COLO668 (cell line): ENCODE measurements at regions not wholly inside any gene's neighbourhood (a gene's known extent, or its start where the extent isn't known, plus 50 kb on each side); places are given as distances from the start of the nearest gene placed in this dataset.
"Not testable (repeated sequence)": the region's sequence is repeated elsewhere in the genome, so short reads cannot be mapped to it uniquely, and the experiment has no call there.

Experiments used
- DNase-seq: peaks from one replicate; lab custom pipeline; 2025; ENCODE audit not compliant: unreplicated experiment; lab: John Stamatoyannopoulos, UW

- DNase-seq, result no peak
These were observed 137.7 kb upstream of the CRHR1 start for GRCh38 chr17:45646288-45646988.

- no peak for DNase-seq
These were observed 135.5 kb upstream of the CRHR1 start for GRCh38 chr17:45648642-45649041.

GRCh38 chr17:45649796-45650195 is 134.3 kb upstream of the CRHR1 start:
- DNase-seq, result no peak

- DNase-seq, result no peak
These were observed 133.6 kb upstream of the CRHR1 start for GRCh38 chr17:45650561-45650960.

- no peak for DNase-seq
These were observed 132.9 kb upstream of the CRHR1 start for GRCh38 chr17:45651145-45651709.

GRCh38 chr17:45653616-45654015 is 130.5 kb upstream of the CRHR1 start:
- no peak for DNase-seq

- DNase-seq, result no peak
These were observed 127.5 kb upstream of the CRHR1 start for GRCh38 chr17:45656527-45657181.

GRCh38 chr17:45660474-45660873 is 123.6 kb upstream of the CRHR1 start:
- no peak for DNase-seq

GRCh38 chr17:45662432-45662831 is 121.7 kb upstream of the CRHR1 start:
- no peak for DNase-seq

GRCh38 chr17:45663772-45664171 is 120.3 kb upstream of the CRHR1 start:
- no peak for DNase-seq

GRCh38 chr17:45664921-45665320 is 119.2 kb upstream of the CRHR1 start:
- DNase-seq, result no peak

GRCh38 chr17:45666046-45666600 is 118.0 kb upstream of the CRHR1 start:
- no peak for DNase-seq

- no peak for DNase-seq
These were observed 117.5 kb upstream of the CRHR1 start for GRCh38 chr17:45666641-45667040.

- DNase-seq, result no peak
These were observed 116.4 kb upstream of the CRHR1 start for GRCh38 chr17:45667591-45668171.

- DNase-seq, result no peak
These were observed 115.8 kb upstream of the CRHR1 start for GRCh38 chr17:45668316-45668715.

GRCh38 chr17:45672301-45672700 is 111.8 kb upstream of the CRHR1 start:
- DNase-seq, result peak; percentile 79

GRCh38 chr17:45672792-45673191 is 111.3 kb upstream of the CRHR1 start:
- DNase-seq, result no peak

GRCh38 chr17:45673759-45674158 is 110.4 kb upstream of the CRHR1 start:
- not testable (repeated sequence) for DNase-seq

- no peak for DNase-seq
These were observed 109.1 kb upstream of the CRHR1 start for GRCh38 chr17:45675012-45675411.

GRCh38 chr17:45675892-45676291 is 108.2 kb upstream of the CRHR1 start:
- no peak for DNase-seq

- DNase-seq, result no peak
These were observed 107.4 kb upstream of the CRHR1 start for GRCh38 chr17:45676695-45677094.

GRCh38 chr17:45677770-45678169 is 106.3 kb upstream of the CRHR1 start:
- no peak for DNase-seq
